GM12891 (cell line): ENCODE measurements at regions not wholly inside any gene's neighbourhood (a gene's known extent, or its start where the extent isn't known, plus 50 kb on each side); places are given as distances from the start of the nearest gene placed in this dataset.
"Not testable (repeated sequence)": the region's sequence is repeated elsewhere in the genome, so short reads cannot be mapped to it uniquely, and the experiment has no call there.

Experiments used
- POLR2A ChIP-seq: IDR thresholded peaks from 2 replicates; pipeline ENCODE4 v1.6.1; 2011; ENCODE audit warnings: low read depth, low read length, control low read depth
- POLR2AphosphoS5 ChIP-seq: IDR thresholded peaks from 2 replicates; pipeline ENCODE4 v1.6.1; 2011; ENCODE audit warnings: low read depth, low read length, control low read depth
- POU2F2 ChIP-seq: IDR thresholded peaks from 2 replicates; pipeline ENCODE4 v1.6.1; 2011; ENCODE audit warnings: low read depth, mild to moderate bottlenecking, control low read depth, low read length, moderate library complexity
- SPI1 ChIP-seq: IDR thresholded peaks from 2 replicates; pipeline ENCODE4 v1.6.1; 2011; ENCODE audit warnings: low read depth, low read length, control low read depth
- TAF1 ChIP-seq: IDR thresholded peaks from 2 replicates; pipeline ENCODE4 v1.6.1; 2011; ENCODE audit warnings: low read depth, low read length, control low read depth

GRCh38 chr2:200126680-200127079, 171.3 kb downstream of the MAIP1 start:
- not testable (repeated sequence) for TF ChIP-seq POLR2AphosphoS5, TAF1, POLR2A, SPI1, POU2F2
